Thyroid gland (tissue), 4 donors: ENCODE measurements at regions not wholly inside any gene's neighbourhood (a gene's known extent, or its start where the extent isn't known, plus 50 kb on each side); places are given as distances from the start of the nearest gene placed in this dataset.

Source experiments
- CTCF ChIP-seq, 6 experiments: fragments of 200-600 bp in 3 of 6; fragments of 450-650 bp in 3 of 6; sonication (generic) in 3 of 6; IDR thresholded peaks; one replicate each; pipeline ENCODE4 v1.5.1; 2016 to 2019; ENCODE audit warnings: antibody characterized with exemption in 6 of 6, mild to moderate bottlenecking in 2 of 6, inconsistent platforms in 1 of 6, moderate library complexity in 1 of 6
- POLR2A ChIP-seq, 2 donors: fragments of 450-650 bp; IDR thresholded peaks; one replicate each; pipeline ENCODE4 v1.6.1; 2017; ENCODE audit warnings: antibody characterized with exemption in 2 of 2, mild to moderate bottlenecking in 2 of 2, moderate library complexity in 1 of 2

- TF ChIP-seq CTCF (IDR thresholded peaks at IDR 0.05) (no peak), POLR2A (IDR thresholded peaks at IDR 0.05) (no peak)
Observed at GRCh38 chr15:37618353-37618752, 316.1 kb upstream of the TMCO5A start.
